GM08714 (cell line): ENCODE measurements at regions not wholly inside any gene's neighbourhood (a gene's known extent, or its start where the extent isn't known, plus 50 kb on each side); places are given as distances from the start of the nearest gene placed in this dataset.
"Not testable (repeated sequence)": the region's sequence is repeated elsewhere in the genome, so short reads cannot be mapped to it uniquely, and the experiment has no call there.

Source experiments
- H3K4me3 ChIP-seq: fragments of 200-500 bp; sonication (Bioruptor generic); 2 replicates; pipeline ENCODE4 v1.5.1; 2014; ENCODE audit warnings: mild to moderate bottlenecking, low read length, inconsistent platforms
- ZNF274 ChIP-seq: IDR thresholded peaks from 2 replicates; pipeline ENCODE4 v1.6.1; 2012; ENCODE audit warnings: mild to moderate bottlenecking, low read depth, low read length

DNA sequence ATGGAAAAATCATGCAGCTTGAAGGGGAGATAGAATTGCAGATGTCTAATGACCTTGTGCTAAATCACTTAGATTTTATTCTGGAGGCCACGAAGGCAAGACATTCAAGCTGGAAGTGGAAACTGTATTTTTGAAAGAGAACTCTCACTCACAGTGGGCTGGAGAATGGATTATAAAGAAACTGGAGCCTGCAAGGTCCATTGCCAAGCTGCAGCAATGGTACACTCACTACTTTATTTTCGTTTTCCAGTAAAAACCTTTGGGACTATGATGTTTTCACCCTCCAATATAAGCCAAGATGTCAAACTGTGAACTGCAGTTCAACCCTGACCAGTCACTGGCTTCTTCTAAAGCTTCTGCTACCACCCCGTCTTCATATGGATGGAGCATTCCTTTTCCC is 62.0 kb downstream of the SKIDA1 start:
- TF ChIP-seq ZNF274 = no peak
- H3K4me3 ChIP-seq = no peak overlapping the region

- no peak overlapping the region for H3K4me3 ChIP-seq
- TF ChIP-seq ZNF274 = no peak
These were observed 67.2 kb downstream of the SKIDA1 start for GRCh38 chr10:21458126-21458871.

DNA sequence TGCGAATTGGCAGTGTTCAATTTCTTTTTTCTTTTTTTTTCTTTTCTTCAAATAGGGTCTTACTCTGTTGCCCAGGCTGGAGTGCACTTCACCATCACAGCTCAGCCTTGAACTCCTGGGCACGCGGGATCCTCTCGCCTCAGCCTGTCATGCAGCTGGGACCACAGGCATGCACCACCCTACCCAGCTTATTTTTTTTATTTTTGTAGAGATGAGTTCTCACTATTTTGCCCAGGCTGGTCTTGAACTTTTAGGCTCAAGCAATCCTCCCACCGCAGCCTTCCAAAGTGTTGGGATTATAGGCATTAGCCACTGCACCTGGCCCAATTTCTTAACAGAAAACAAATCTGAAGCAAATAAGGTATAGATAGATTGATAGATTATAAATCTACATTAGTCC is 69.3 kb downstream of the SKIDA1 start:
- peak; percentile 49 for TF ChIP-seq ZNF274
- H3K4me3 ChIP-seq = no peak overlapping the region

GRCh38 chr10:21452203-21452602 is 73.3 kb downstream of the SKIDA1 start:
- H3K4me3 ChIP-seq = no peak overlapping the region
- no peak for TF ChIP-seq ZNF274

- H3K4me3 ChIP-seq = no peak overlapping the region
- TF ChIP-seq ZNF274 = no peak
These were observed 76.1 kb downstream of the SKIDA1 start for GRCh38 chr10:21449288-21449966.

- H3K4me3 ChIP-seq = no peak overlapping the region
- TF ChIP-seq ZNF274 = no peak
These were observed 80.3 kb downstream of the SKIDA1 start for GRCh38 chr10:21445163-21445562.

DNA sequence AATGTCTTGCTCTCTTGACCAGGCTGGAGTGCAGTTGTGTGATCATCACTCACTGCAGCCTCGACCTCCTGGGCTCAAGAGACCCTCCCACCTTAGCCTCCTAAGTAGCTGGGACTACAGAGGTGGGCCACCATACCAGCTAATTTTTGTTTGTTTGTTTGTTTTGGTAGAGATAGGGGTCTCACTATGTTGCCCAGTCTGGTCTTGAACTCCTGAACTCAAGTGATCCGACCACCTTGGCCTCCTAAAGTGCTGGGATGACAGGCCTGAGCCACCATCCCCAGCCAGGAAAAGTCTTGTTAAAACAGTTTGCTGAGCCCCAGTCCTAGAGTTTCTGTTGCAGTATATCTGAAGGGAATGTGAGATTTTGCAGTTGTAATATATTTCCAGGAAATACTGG is 83.9 kb downstream of the SKIDA1 start:
- no peak overlapping the region for H3K4me3 ChIP-seq
- no peak for TF ChIP-seq ZNF274

DNA sequence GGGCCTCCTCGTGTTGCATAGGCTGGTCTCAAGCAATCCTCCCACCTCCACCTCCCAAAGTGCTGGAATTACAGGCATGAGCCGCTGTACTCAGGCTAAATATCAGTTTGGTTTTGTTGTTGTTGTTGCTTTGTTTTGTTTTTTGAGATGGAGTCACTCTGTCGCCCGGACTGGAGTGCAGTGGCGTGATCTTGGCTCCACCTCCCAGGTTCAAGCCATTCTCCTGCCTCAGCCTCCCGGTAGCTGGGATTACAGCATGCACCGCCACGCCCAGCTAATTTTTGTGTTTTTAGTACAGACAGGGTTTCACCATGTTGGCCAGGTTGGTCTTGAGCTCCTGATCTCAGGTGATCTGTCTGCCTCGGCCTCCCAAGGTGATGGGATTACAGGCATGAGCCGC is 86.6 kb downstream of the SKIDA1 start:
- H3K4me3 ChIP-seq = not testable (repeated sequence)

DNA sequence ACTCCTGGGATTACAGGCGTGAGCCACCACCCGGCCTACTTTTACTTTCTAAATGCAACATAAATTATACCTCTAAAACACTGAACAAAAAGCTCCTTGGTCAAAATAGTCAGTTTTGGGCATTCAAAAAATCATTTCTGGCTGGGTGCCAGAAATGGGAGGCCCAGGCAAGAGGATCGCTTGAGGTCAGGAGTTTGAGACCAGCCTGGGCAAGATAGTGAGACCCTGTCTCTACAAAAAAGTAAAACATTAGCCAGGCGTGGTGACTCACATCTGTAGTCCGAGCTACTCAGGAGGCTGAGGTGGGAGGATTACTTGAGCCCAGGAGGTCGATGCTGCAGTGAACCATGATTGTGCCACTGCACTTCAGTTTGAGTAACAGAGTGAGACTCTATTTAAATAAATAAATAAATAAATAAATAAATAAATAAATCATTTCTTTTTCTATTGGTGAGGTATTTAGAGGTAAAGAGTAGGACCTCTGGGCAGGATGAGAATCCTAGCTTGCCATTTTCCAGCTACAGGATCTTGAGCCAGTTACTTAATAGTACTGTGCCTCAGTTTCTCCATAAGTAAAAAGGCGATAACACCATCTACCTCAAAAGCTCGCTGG is 87.6 kb downstream of the SKIDA1 start:
- no peak overlapping the region for H3K4me3 ChIP-seq
- TF ChIP-seq ZNF274 = no peak

- no peak overlapping the region for H3K4me3 ChIP-seq
- no peak for TF ChIP-seq ZNF274
These were observed 93.2 kb downstream of the SKIDA1 start for GRCh38 chr10:21432266-21432665.

DNA sequence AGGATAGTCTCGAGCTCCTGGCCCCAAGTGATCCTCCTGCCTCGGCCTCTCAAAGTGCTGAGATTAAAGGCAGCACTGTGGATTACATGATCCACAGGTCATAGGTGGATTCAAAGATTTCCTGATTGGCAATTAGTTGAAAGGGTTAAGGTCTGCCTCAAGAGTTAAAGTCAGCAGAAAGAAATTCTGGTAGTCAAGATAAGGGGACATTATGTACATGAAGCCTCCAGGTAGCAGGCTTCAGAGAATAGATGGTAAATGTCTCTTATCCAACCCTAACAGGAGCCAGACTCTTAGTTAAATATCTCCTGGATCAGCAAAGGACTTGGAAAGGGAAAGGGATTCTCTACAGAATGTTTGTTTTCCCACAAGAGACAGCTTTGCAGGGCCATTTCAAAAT is 93.7 kb downstream of the SKIDA1 start:
- no peak for TF ChIP-seq ZNF274
- H3K4me3 ChIP-seq = no peak overlapping the region

DNA sequence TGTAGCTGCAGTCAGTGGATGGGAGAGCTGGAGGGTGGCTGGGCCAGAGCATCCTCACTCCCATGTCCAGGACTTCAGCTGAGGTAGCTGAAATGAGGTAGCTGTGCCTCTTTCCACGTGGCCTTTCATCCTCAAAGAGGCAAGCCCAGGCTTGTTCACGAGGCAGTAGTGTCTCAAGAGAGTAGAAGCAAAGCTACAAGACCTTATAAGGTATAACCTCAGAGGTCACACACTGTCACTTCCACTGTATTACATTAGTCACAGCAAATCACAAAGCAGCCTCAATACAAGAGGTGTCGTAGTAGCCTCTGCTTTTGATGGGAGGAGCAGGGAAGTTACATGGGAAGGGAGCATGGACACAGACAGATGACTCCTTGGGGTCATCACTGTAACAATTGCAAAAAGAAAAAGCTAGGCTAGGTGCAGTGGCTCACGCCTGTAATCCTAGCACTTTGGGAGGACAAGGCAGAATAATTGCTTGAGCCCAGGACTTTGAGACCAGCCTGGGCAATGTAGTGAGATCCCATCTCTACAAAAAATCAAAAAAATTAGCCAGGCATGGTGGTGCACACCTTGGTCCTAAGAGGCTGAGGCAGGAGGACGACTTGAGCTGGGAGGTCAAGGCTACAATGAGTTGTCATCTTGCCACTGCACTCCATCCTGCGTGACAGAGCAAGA is 97.5 kb downstream of the SKIDA1 start:
- TF ChIP-seq ZNF274 = no peak
- no peak overlapping the region for H3K4me3 ChIP-seq

GRCh38 chr10:21424459-21424861 is 101.0 kb downstream of the SKIDA1 start:
- H3K4me3 ChIP-seq = no peak overlapping the region
- no peak for TF ChIP-seq ZNF274

GRCh38 chr10:21423850-21424249 is 101.6 kb downstream of the SKIDA1 start:
- no peak for TF ChIP-seq ZNF274
- no peak overlapping the region for H3K4me3 ChIP-seq

GRCh38 chr10:21423338-21423737 is 102.1 kb downstream of the SKIDA1 start:
- no peak overlapping the region for H3K4me3 ChIP-seq
- TF ChIP-seq ZNF274 = no peak

DNA sequence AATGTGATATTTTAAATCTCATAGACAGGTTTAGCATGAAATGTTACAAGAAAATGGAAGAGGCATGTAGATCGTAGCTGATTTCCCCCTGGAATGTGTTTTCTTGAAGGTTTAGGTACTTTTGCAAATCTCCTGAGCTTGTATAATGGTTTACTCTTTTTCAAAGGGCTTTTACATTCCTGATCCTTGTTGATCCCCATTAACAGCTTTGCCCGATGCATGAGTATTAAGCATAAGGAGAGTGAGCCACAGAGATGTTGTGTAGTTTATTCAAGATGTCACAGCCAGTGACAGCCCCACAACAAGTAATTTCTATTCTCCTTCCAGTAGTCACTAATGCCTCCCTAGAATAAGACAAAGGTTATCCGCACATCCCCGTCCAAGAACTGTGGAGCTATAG is 103.7 kb downstream of the SKIDA1 start:
- TF ChIP-seq ZNF274 = no peak
- H3K4me3 ChIP-seq = no peak overlapping the region
